A549 (cell line): ENCODE measurements at regions not wholly inside any gene's neighbourhood (a gene's known extent, or its start where the extent isn't known, plus 50 kb on each side); places are given as distances from the start of the nearest gene placed in this dataset.

Source experiments
- CBX2 ChIP-seq: fragments of 200-600 bp; sonication (generic); IDR thresholded peaks from 2 replicates; pipeline ENCODE4 v1.6.1; 2016; ENCODE audit warnings: low read depth, mild to moderate bottlenecking, borderline replicate concordance
- CHD2 ChIP-seq: fragments of 150-350 bp; IDR thresholded peaks from 2 replicates; pipeline ENCODE4 v1.6.1; 2014; ENCODE audit warnings: low read length; ENCODE audit not compliant: partially characterized antibody
- ELK1 ChIP-seq: fragments of 150-350 bp; IDR thresholded peaks from 2 replicates; pipeline ENCODE4 v1.6.1; 2014; ENCODE audit warnings: low read depth, mild to moderate bottlenecking, low read length
- ESRRA ChIP-seq: fragments of 150-350 bp; IDR thresholded peaks from 2 replicates; pipeline ENCODE4 v1.6.1; 2014; ENCODE audit warnings: mild to moderate bottlenecking, low read length, borderline replicate concordance
- JUNB ChIP-seq: fragments of >200 bp; sonication (Bioruptor Twin); formaldehyde crosslinking; IDR thresholded peaks from 2 replicates; pipeline ENCODE4 v1.6.1; 2016
- PBX3 ChIP-seq: IDR thresholded peaks from 2 replicates; pipeline ENCODE4 v1.6.1; 2012
- POLR2A ChIP-seq: IDR thresholded peaks from 2 replicates; pipeline ENCODE4 v1.6.1; 2012; ENCODE audit warnings: mild to moderate bottlenecking, low read length
- RARB ChIP-seq: fragments of 250-450 bp; sonication (Bioruptor Pico); IDR thresholded peaks from 2 replicates; pipeline ENCODE4 v1.8.0; 2021; ENCODE audit warnings: mild to moderate bottlenecking, moderate library complexity
- TP53 ChIP-seq: fragments of 250-450 bp; sonication (Bioruptor Pico); IDR thresholded peaks from 2 replicates; pipeline ENCODE4 v1.5.0; 2021; ENCODE audit warnings: mild to moderate bottlenecking, moderate library complexity
- USF2 ChIP-seq: fragments of 450-650 bp; IDR thresholded peaks from 2 replicates; pipeline ENCODE4 v1.6.1; 2014; ENCODE audit warnings: antibody characterized with exemption
- TF ChIP-seq, protein P1 (sequence below): fragments of >200 bp; sonication (Bioruptor Twin); formaldehyde crosslinking; IDR thresholded peaks from 3 replicates; pipeline ENCODE4 v1.5.1; 2016
- TF ChIP-seq, protein P2 (sequence below): fragments of 250-450 bp; sonication (Bioruptor Pico); IDR thresholded peaks from 2 replicates; pipeline ENCODE4 v1.5.0; 2021; ENCODE audit warnings: mild to moderate bottlenecking, moderate library complexity, borderline replicate concordance

DNA sequence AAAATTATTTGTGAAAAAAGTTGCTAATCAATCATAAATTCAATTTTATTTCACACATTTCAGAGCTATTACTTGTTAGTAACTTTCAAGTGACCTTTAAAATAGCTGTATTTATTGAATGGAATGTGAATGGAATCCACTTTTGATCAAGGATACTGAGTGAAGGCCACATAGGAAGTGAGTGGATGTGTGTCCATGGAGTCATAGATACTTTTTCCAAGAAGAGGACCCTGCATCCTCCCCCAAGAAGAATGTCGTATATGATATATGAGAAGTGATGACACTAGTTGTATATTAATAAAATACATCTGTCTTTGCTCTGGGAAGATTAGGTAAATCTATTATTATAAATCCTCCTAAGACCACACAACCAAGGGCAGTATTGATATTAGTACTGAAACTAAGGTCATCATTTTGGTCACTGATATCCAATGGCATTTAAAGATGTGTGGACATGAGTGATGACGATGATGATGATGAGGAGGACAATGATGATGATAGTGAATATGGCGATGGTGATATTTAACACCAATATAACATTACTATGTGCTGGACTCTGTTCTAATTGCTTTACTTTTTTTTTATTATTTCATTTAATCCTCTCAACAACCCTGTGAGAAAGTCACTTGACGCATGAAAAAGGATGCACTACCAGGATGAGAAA lies 493.0 kb upstream of the NR2F2 start:
- TF ChIP-seq, protein P1, sequence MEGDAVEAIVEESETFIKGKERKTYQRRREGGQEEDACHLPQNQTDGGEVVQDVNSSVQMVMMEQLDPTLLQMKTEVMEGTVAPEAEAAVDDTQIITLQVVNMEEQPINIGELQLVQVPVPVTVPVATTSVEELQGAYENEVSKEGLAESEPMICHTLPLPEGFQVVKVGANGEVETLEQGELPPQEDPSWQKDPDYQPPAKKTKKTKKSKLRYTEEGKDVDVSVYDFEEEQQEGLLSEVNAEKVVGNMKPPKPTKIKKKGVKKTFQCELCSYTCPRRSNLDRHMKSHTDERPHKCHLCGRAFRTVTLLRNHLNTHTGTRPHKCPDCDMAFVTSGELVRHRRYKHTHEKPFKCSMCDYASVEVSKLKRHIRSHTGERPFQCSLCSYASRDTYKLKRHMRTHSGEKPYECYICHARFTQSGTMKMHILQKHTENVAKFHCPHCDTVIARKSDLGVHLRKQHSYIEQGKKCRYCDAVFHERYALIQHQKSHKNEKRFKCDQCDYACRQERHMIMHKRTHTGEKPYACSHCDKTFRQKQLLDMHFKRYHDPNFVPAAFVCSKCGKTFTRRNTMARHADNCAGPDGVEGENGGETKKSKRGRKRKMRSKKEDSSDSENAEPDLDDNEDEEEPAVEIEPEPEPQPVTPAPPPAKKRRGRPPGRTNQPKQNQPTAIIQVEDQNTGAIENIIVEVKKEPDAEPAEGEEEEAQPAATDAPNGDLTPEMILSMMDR = no peak
- TF ChIP-seq USF2 (no peak), JUNB (no peak), ELK1 (no peak), TP53 (CRISPR knock-in tag) (no peak), ESRRA (no peak), POLR2A (no peak), CBX2 (no peak), PBX3 (no peak), RARB (CRISPR knock-in tag) (no peak), CHD2 (no peak)
- TF ChIP-seq, protein P2, sequence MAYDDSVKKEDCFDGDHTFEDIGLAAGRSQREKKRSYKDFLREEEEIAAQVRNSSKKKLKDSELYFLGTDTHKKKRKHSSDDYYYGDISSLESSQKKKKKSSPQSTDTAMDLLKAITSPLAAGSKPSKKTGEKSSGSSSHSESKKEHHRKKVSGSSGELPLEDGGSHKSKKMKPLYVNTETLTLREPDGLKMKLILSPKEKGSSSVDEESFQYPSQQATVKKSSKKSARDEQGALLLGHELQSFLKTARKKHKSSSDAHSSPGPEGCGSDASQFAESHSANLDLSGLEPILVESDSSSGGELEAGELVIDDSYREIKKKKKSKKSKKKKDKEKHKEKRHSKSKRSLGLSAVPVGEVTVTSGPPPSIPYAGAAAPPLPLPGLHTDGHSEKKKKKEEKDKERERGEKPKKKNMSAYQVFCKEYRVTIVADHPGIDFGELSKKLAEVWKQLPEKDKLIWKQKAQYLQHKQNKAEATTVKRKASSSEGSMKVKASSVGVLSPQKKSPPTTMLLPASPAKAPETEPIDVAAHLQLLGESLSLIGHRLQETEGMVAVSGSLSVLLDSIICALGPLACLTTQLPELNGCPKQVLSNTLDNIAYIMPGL (CRISPR knock-in tag) = no peak
